Fibroblast of skin of left biceps (primary cell): ENCODE measurements at regions not wholly inside any gene's neighbourhood (a gene's known extent, or its start where the extent isn't known, plus 50 kb on each side); places are given as distances from the start of the nearest gene placed in this dataset.
A peak's percentile ranks its signal among the peaks of the same experiment; 100 is the strongest.

Source experiments
- DNase-seq, 2 experiments: peaks; one replicate each; pipeline ENCODE4 v3.0.0-alpha.2; 2013; ENCODE audit warnings: low read depth in 2 of 2

DNA sequence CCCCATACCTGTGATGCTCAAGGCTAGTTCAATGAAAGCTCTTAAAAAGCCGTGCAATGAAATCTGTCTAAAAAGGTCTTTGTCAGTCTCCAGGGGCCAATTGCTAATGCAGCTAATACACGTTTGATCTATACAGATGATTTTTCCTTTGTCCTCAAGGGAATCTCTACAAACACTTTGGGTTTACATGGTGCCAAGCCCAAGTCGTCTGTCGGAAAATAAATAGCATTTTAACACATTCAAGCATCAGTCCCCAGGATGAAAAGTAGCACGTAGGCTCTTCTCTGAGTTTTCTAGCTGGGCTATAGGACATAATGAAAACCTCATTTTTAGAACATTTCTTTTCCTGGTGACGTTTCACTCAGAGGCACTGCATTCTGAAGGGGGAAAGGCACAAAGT lies 477.4 kb upstream of the WWC1 start:
- DNase-seq: peak; percentile 51 to 64

GRCh38 chr5:167814828-167815227 lies 476.6 kb upstream of the WWC1 start:
- DNase-seq: peak; percentile 99

GRCh38 chr5:167816354-167816753 lies 475.1 kb upstream of the WWC1 start:
- DNase-seq: no peak

DNA sequence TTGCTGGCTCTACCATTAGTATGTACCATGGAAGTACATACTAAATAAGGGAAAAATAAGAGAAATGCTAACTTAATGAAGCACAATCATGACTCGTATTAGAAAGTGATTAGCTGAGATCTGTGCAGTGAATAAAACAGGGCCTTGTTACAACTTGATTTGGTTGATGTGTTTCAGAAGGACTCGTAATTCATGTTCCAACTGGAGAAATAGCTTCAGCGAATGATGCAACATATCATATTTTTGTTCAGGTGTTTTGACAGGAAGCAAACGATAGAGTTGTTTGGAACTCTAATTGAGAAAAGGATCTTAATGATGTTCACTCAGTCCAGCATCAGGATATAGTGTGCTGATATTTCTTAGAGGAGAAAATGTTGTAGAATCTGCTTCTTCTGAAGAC lies 474.6 kb upstream of the WWC1 start:
- DNase-seq: no peak

GRCh38 chr5:167819406-167819805 lies 472.0 kb upstream of the WWC1 start:
- DNase-seq: no peak

DNA sequence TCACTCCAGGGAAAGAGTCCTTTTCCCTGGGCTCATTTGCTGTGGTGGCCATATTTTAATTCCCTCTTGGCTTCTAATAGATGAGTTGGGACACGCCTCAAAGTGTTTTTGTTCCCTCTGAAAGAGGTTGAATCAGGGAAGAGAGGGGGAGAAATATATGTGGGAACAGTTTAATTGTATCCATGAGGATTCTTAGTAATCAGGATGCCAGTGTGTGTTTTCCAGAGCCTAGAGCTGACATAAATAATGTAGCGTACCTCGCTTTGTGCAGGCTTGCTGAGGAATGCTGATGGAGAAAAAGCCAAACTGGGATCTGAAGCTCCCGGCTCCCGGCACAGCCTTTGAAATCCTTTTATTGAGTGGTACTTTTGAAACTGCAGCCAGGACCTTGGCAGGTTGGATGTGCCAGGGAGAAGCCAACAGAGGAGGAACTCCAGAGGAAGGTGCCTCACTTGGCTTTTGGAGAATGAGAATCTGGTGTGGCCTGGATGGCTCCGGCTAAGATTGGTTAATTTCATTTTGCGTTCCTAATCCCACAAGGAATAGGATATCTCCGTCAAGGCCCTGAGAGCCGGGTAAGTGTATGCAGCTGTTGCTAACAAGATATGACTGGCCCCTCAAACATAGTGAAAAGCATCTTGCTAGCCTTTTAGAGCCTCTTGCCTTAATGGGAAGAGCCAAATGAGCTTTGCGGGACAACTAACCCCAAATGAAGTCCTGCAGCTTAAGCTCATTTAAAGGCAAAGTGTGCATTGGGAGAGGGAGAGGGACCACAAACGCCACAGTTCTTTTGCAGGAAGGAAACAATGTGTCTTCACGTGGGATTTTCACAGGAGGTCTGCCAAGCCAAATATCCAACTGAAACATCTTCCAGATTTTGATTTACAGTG lies 471.1 kb upstream of the WWC1 start:
- DNase-seq: peak; percentile 63 to 68

- DNase-seq: no peak
Observed at GRCh38 chr5:167821151-167821550, 470.3 kb upstream of the WWC1 start.

DNA sequence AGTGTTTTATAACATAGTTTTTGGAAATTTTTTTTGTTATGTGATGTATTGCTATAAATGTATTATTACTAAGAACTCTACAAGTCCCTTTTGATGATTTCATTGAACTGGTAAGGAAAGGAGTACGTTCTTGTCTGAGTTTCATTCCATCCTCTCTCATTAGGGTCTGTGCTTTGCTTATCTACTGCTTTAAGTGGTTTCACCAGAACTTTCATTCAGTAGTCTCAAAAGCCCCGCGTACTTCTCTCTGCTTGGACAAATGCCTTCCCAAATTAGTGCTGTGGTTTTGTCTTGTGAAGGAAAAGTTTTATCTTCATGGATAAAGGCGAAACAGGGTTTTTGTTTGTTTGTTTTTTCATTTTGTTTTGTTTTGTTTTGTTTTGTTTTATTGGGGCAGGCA lies 469.8 kb upstream of the WWC1 start:
- no peak for DNase-seq

DNA sequence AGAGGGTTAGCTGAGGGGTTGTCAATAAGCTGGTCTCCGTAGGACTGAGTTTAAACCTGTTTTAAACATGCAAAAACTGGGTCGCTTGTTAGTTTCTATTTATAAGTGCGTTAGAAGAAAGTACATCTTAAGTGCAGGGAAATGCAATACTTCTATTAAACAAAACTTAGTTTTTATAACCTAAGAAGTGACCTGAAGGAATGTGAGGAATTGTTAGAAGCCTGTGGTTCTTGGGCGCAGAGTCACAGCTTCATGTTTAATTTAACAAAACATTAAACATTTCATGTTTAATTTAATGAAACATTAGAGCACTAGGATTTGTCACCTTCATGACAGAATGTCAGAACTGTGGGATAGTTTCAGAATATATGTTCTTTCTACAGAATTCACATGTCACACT lies 469.2 kb upstream of the WWC1 start:
- no peak for DNase-seq

GRCh38 chr5:167823405-167823804 lies 468.0 kb upstream of the WWC1 start:
- DNase-seq: no peak

- DNase-seq: no peak
Observed at GRCh38 chr5:167827766-167828165, 463.7 kb upstream of the WWC1 start.

GRCh38 chr5:167831754-167832504 lies 459.5 kb upstream of the WWC1 start:
- no peak for DNase-seq

GRCh38 chr5:167832609-167833008 lies 458.8 kb upstream of the WWC1 start:
- DNase-seq: no peak

DNA sequence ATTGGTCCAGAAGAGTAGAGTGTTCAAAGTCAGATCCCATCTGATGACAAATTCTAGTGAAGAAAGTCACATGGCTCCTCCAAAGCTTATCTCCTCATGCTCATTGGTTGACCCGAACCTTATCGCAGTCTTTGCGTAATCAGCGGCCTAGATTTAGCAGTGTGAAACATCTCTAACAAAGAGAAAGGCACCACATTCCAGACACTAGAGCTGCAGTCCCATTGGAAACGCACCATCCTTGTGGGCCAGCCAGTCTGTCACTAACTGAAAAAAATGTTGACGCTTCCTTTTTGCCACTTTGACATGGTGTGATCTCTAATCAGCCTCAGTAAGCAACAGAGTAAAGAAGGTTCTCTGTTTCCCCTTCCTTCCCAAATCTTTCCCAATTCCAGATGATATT lies 458.0 kb upstream of the WWC1 start:
- DNase-seq: no peak

- peak; percentile 60 to 67 for DNase-seq
Observed at GRCh38 chr5:167835146-167835545, 456.3 kb upstream of the WWC1 start.

DNA sequence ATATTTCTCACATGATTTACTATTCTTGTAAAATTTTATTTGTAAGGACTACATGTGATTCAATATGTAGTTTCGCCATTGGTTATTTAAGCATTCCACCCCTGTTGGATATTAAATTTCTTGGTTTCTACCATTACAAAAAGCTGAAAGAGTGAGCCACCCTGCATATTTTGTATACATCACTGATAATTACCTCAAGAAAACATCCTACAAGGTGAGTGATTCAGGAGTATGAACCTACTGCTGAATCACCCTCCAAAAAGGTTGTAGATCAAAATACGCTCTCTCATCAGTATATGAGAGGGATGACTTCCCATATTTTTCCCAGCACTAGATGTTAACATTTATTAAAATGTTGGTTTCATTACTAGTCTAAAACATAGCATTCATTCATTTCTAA lies 454.3 kb upstream of the WWC1 start:
- DNase-seq: no peak

DNA sequence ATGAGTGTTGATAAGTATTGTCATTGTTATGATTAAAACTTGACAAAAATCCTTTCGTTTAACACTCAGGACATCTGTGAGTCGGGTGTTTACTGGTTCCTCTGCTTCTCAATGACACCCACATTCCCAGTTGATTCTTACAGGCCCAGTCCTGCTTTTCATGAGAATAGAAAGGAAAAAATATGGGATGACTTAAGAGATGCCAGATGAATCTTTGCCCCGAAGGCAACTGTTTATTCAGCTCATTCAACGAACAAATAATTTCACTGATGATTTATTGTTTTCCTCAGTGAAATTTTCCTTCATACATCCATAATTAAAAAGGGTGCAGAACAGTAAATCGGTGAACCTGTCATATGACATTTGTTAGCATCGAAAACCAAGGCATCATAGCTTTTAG lies 452.4 kb upstream of the WWC1 start:
- DNase-seq: no peak

GRCh38 chr5:167840527-167841130 lies 450.8 kb upstream of the WWC1 start:
- no peak for DNase-seq

GRCh38 chr5:167843881-167844572 lies 447.4 kb upstream of the WWC1 start:
- DNase-seq: no peak

DNA sequence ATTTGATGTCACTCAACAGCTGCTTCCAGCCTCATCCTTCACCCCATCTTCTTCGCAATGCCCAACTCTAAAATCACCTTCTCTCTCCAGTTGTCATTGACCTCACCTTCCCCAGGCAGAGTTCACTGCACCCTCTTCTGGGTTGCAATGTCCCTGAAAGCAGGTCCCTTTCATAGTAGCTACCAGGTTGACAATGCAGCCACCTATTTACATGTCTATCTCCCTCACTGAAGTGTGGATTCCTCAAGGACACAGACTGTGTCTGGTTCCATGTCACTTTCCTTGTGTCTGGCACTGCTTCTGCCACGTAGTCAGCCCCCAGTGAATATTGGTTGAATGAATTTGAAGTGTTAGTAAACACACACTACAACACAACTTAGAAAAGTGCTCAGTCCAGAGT lies 445.5 kb upstream of the WWC1 start:
- no peak for DNase-seq

- DNase-seq: no peak
Observed at GRCh38 chr5:167849874-167850273, 441.6 kb upstream of the WWC1 start.

DNA sequence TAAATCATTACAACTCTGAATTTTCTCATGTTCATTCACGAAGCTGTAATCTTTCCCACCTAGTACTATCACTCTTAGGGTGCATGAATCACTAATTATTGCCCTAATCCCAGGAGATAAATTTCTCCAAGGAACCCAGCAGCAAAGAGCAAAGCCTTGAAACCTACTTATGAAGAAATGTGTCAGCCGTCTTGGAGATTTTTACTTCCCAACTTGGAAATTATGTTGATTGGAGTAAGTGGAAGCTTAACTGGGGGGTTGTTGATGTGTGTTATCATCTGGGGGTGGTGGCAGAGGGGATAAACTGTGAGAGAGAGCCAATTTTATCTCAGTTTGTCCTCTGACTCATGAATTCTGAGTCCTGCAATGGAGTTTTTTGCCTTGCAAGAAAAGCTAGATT lies 440.5 kb upstream of the WWC1 start:
- DNase-seq: no peak
